DMS153 (cell line): ENCODE measurements at regions not wholly inside any gene's neighbourhood (a gene's known extent, or its start where the extent isn't known, plus 50 kb on each side); places are given as distances from the start of the nearest gene placed in this dataset.

ENCODE experiments used
- DNase-seq: peaks from one replicate; lab custom pipeline; 2025; lab: John Stamatoyannopoulos, UW

DNA sequence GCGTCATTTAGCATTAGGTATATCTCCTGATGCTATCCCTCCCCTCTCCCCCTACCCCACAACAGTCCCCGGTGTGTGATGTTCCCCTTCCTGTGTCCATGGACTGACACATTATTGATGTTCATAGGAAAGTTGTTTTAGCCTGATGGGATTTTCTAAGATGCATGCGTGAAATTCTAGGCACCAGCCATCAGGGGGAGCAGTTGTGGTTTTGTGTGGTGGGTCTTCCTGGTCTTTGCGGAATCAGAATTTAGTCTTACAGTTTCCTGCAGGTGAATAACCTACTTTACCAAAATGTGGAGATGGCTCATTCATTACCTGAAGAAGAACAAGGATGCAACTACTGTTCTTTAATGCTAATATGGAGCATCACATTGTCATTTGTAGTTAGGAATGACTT is 455.0 kb upstream of the THBS1 start:
- DNase-seq, result no peak

DNA sequence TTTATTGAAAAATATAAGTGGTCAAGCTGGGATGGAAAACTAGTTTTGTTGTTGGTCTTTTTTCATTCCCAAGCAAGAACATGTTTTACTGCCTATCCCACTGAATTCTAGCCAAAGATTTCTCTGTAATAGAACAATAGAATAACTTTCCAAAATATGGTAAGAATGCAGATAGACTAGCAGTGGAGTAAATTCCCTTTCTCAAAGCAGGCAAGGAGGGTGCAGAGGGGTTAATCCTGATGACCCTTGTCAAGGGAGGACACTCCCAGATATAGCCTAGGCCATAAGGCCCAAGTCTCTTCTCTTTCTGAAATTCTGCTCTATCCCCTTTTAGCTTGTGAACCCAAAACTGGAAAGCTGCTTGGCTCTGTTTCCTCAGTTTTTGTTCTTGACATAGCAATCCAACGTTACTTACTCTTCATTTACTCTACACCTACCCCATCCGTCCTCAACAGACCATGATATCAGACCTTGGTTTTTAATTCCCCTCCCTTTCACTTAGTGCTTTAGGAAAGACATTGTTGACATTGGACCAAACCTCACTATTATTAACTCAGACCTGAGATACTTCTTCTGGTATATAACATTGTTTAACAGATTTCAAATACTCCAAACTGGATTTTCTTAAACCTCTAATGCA is 453.6 kb upstream of the THBS1 start:
- no peak for DNase-seq

DNA sequence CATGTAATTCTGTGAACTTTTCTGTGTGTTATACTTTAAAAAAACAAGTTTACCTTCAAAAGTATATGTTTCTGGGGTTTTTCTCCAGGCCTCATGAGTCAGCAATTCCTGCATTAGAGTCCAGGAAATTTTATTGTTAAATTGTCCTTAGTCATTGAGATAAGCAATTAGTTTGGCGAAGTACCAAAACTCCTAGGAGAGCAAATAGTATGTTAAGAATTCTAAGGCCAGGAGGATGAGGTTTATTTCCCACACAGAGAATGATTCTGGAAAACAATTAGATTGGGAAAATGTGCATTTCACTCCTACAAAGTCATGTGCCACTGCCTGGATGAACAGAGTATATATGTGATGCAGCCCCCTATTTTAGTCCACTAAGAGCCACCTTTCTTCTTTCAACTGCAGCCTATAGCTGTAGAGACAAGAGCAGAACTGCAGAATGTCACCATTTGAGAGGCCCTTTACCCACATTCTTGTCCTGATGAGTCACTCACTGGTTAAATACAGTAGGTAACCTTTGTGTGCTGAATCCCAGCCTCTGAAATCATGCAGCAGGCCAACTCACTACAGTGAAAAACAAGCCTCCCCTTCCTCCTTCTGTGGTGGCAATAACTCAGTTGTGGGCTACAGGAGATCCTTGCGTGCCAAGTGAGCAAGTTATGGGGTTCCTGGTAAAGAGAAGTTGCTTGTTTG is 452.8 kb upstream of the THBS1 start:
- peak; percentile 46 for DNase-seq

DNA sequence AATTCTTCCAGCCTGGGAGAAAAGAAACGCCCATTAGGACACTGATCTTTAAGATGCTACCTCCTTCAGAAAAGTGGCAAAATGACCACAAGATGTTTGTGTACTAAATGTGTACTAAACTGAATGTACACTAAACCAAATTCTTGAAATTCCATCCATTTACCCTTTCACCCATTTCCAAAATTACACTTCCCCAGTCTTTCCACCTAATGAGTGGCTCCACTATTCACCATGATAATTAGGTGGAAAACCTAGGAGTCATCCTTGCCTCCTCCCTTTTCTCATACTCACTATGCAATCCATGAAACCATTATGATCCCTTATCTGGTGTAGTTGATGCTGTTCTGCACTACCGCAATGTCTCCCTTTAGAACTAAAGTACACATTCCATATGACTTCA is 452.1 kb upstream of the THBS1 start:
- DNase-seq, result no peak

DNA sequence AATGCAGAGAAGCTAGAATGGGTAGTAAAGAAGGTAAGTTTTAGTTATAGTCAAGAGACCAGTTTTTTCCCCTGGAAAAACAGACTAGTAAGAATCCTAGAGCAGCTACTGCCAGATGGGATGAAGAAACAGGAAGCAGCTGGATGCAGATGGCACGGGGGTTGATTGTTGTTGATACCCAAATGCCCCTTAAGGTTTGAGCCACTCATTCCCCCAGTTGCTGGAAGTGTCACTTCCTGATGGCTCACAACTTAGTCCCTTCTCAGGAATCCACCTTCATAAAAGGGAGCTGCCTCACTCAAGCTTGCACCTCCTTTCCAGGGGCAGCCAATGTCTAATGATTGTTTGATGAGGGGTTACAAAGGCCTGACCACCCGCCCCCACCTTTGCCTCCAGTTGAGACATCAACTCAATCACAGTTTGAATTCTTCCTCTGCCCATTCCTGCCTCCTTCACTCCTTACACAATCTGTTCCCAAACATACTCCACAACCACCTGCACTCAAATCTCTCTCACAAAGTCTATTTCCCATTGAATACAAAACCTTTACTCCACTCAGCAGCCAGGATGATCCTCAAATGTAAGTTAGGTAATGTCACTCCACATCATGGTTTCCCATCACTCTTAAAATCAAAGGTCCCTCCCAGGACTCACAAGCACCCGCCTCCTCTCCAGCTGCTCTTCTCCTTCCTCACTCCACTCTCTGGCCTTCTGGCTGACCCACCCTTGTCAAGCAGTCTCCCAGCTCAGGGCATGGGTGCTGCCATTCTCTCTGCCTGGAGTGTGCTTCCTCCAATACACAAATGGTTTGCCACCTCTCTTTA is 450.1 kb upstream of the THBS1 start:
- no peak for DNase-seq

DNA sequence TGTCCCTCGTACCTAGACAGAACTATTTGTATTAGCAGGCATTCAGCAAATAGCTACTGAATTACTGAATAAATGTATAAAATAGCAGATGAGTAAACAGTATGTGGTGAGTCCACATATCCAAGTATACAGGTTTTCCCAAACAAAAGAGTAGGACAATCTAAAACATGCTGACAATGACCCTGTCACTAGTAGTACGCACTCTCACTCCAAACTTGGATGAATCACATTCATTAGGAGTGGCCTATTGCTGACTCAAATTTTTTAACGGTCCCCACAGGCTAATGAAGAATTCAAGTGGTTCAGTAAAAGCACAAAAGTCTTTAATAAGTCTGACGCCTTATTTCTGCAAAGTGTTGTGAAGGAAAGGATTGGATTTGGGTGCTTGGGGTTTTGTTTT is 449.3 kb upstream of the THBS1 start:
- DNase-seq, result no peak

DNA sequence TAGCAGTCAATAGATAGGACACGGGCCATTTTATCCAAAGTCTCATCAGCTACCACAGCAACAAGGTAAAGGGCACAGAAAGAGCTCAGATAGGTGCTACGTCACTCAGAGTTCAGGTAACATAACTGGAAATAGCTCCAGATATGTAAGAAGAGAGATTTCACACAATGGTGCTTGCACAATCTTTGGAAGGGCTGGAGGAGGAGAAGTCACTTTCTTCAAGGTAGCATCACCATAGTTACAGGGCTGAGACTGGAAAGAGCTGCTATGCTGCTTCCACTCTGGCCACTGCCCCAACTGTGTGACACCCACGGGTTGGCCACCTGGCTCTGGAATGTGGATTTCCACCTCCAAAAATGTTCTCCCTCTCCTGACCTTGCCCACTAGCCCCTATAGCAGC is 448.8 kb upstream of the THBS1 start:
- no peak for DNase-seq

DNA sequence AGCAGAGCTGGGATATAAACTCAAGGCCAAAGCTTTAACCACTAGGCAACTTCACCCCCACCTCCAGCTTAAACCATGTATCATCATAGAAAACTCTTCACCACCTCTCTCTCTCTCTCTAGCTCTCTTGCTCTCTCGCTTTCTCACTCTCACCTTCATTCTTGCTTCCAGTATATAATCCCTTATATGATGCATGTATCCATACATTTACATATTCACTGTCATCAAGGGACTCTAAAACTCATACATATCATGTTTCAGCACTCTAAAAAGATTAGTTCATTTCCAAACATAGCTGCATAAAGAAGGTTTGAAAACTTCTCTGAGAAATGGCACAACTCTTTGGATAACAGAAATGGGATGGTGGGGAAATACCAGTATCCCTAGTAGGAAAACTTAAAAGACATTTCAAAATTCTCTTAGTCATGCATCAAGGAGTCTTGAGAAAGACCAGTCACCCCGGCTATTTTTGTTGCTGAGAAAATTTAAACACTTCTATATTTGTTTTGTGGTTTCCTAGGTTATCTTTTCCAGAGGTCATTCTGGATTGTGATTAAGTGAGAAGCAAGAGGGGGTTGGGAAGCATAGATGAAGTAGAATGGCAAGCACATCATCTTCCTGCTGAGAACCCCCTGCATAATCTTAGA is 447.8 kb upstream of the THBS1 start:
- DNase-seq, result no peak

DNA sequence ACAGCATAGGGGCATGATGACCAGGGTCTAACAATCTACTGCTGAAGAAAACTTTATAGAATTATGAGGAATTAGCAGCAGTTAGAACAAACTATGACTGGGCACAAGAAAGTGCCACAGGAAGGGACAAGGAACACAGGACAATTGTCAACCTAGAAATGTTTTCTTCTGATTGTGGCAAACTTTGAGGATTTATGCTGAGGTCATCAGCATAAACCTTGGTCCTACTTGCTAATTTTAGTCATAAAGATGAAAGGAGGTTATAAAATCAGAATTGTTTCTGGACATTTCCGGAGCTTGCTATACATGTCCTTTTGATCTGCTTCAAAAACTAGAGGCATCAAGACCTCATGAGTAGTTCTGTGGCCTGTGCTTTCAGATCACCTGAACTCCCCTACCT is 446.6 kb upstream of the THBS1 start:
- no peak for DNase-seq

DNA sequence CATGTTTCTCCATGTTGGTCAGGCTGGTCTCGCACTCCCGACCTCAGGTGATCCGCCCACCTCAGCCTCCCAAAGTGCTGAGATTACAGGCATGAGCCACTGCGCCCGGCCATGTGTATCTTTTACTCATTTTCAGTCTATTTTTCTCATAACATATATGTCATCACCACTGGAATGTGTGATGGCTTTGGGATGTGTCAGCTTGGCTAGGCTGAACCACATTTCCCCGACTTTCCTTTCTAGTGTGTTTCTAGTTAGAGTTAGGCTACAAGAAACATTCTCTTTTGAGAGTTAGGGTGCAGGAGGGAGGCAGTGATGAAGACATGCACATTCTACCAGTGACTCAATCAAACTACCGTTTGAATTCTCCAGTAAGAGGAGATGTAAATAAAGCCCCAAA is 444.9 kb upstream of the THBS1 start:
- no peak for DNase-seq

DNA sequence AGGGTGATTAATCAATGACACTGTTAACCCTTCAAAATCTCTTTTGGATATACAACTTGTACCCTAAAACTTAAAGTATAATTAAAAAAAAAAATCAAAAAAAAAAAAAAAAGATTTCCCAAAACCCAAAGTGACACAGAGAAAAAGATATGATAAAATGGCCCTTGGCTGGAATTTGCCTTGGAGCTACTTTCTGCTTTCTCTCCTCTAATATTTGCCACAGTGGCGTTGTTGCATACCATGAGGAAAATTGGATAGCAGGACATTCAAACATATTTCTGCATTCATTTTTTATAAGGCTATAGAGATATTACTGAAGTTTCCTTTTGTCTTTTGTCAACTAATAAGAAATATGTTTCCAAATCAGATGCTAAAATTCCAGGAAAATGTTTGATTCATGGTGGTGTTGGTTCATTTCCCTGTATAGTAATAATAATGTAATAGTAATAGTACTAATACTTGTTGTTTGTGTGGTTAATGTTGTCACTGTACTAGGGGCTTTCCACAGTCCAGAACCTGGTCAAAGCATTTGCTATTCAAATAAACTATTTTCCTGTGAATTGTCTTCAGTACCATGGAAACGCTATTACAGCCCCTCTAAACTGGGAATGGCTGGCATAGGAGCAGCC is 441.3 kb upstream of the THBS1 start:
- DNase-seq, result no peak

DNA sequence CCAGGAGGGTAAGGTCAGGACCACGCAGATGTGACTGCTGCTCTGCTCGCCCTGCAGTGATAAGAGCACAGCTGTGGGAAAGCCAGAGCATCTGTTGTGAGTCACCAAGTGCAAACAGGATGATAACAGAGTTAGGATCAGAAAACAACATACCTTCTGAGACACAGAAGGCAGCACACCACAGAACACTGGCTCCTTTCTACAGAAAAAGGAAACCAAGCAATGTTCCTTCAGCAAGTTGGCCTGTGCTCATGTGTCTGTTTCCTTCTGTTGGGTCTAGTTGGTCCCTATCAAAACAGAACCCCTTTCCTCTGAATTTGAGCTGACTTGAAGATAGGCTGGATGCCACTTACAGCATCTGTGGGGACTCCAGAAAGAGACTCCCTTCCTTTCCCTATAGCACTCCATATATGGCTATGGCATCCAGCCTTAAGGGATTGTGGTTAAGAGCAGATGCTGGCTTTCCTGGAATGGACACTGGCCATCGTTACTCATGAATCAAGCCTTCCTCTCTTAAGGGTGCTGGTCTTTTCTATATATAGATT is 440.7 kb upstream of the THBS1 start:
- DNase-seq, result no peak

DNA sequence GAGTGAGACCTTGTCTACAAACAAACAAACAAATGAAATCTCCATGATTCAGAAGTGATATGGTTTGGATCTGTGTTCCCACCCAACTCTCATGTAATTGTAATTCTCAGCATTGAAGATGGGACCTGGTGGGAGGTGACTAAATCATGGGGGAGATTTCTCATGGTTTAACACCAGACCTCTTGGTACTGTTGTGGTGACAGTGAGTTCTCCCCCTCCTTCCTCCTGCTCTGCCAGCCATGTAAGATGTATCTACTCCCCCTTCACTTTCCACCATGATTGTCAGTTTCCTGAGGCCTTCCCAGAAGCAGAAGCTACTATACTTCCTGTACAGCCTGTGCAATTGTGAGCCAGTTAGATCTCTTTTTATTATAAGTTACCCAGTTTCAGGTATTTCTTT is 438.4 kb upstream of the THBS1 start:
- no peak for DNase-seq

DNA sequence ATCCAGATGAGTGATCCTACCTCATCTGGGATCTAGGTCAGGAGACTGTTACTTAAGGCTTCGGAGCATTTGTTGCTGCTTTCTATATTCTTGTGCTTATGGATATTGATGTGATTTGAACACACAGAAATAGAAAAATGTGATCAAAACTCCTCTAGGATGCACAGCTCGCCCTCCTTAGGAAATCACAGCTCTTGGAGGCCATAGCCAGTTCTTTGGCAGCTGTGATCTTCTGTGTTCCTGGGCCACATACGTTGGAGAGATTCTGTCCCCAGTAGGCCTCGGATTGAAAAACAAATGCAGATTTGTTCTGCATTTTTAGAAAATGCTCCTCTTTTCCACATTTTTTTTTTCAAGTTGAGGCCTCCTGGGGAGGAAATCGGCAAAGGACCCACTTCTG is 437.4 kb upstream of the THBS1 start:
- DNase-seq, result no peak

DNA sequence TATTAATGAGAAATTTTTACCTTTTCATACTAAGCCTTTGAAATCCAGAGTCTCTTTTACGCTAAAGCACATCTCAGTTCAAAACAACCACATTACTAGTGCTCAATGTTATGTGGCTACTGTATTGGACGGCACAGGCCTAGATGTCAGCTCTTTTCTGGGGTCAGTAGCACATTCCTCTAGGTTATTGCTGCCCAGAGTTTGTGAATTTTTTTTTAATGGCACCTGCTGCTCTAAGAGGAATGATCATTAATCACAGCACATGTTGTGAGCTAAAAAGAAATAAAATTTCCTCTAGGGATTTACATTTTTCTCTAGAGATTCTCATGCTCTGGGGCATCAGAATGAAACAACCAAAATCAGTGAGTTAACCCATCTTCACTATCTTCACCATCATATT is 436.8 kb upstream of the THBS1 start:
- DNase-seq, result no peak

DNA sequence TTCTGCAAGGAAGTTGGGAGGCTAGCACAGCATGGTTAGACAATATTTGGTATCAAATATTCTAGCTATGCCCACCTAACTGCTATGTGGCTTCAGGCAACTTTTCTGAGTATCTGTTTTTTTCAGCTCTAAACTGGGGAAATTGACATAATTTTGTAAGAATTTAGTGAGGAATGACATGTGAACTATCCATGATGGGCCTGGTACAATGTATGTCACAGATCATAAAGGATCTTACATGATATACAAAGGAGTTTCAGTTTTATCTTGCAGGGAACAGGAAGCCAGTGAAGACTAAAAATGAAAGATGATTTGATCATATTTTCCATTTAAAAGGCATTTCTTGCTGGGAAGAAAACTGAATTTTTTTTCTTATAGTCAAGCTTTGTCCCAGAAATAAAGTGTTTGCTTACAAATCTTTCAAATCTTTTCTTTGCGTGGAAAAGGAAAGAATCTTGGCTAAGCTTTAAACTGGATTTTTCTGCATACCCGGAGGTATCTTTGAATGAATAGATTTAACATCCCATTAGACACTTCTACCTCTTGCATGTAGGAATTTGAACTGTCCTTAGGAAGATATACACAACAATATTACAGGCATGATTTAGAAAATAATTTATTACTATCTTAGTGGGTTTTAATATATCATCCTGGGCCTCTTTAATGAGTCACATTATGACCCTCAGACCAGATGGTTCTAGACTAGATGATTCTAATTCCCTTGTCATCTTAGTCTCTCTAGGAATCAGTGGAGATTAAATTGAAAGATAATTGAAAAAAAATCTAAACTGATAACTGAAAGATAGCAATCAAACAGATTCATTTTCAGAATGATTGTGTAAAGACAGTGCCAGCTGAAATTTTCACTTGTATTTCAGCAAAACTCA is 436.0 kb upstream of the THBS1 start:
- no peak for DNase-seq

DNA sequence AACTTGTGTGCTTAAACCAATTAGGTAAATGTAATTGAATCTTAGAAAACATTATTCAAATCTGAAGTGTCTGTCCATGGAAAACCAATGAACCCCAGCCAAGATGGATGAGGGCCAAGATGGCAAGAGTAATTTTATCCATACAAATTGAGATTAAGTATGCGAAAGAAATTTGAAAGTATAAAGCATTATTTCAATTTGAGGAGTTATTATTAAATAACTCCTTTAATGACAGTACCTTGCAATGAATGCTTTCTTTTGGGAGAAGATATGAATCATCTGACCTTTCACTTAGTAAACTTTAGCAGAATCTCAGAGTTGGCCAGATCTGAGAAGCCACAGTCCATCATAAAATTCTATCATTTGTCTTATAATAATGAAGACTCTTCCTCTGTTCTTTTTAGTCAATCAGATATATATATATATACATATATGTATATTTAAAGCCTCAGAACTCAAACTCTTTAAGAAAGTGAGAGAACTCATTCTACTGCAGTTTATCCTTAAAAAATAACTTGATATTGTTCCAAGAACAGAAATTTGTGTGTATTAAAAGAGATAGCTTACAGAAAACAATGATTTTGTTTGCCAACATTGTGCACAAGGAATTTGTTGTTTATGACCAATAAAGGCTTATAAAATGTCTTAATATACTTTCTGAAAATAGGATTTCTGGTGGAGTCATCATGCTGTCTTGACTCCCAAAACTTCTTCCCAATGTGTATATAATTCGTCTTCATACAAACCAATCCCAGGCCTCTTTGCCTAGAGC is 434.8 kb upstream of the THBS1 start:
- no peak for DNase-seq

DNA sequence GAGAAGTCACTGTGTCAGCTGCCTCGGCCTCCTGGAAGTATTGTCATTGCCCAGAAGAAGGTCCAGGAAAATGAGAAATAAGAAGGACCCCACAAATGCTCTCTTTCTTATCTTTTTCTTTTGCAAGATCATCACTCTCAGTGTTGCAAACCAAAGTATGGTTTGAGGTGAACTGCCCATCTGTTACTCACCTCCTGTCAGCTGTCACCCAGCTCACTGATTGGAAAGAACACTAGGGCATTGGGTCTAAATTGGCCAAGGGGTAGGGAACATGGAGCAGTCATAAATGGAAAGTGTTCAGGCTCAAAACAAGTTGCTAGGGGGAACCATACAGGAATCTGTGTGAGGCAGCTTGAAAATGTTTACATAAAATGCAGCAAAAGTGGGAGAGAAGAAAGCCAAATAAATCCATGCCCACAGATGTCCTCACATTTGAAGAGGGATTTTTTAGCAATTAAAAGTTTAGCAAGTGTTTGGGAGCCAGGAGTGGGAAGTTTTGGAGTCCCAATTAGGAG is 431.2 kb upstream of the THBS1 start:
- no peak for DNase-seq

DNA sequence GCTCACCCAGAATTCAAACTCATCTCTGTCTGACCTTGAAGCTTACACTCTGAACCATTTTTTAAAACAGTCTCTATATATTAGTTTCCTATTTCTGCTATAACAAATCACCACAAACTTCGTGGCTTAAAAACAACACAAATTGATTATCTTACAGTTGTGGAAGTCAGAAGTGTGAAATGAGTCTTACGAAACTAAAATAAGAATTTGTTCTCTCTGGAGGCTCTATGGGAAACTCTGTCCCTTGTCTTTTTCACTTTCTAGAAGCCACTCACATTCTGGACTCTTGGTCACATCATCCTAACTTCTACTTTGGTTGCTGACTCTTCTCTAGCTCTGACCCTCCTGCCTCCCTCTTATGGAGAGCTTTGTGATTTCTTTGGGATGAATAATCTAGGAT is 429.3 kb upstream of the THBS1 start:
- no peak for DNase-seq
